H1 (cell line): ENCODE measurements at regions not wholly inside any gene's neighbourhood (a gene's known extent, or its start where the extent isn't known, plus 50 kb on each side); places are given as distances from the start of the nearest gene placed in this dataset.

ENCODE experiments used
- CTCF ChIA-PET: fragments of 300-600 bp; sonication (Branson Sonifier 250); formaldehyde crosslinking; loops from one replicate; lab custom pipeline; 2021; ENCODE audit not compliant: partially characterized antibody; lab: Charles Lee
- POLR2A ChIA-PET: fragments of 300-600 bp; sonication (Branson Sonifier 250); formaldehyde crosslinking; loops from one replicate; lab custom pipeline; 2021; ENCODE audit warnings: inconsistent platforms; ENCODE audit not compliant: partially characterized antibody; lab: Charles Lee
- DNase-seq, 2 experiments: peaks; one replicate each; pipeline versions ENCODE4 v3.0.0 to v3.0.0-alpha.2; 2010 to 2022; ENCODE audit warnings: low spot score in 2 of 2, low read depth in 1 of 2, mixed read lengths in 1 of 2
- FAIRE-seq: peaks from 2 replicates; lab custom pipeline; 2011; peaks lifted over from hg19 to GRCh38; lab: Jason Lieb, UNC
- H2AFZ ChIP-seq: 2 replicates; pipeline ENCODE4 v1.8.1; 2012; ENCODE audit warnings: low read length, inconsistent platforms
- H2AK5ac ChIP-seq: 2 replicates; pipeline ENCODE4 v1.6.1; 2013; ENCODE audit warnings: low read depth, low read length
- H2BK120ac ChIP-seq: replicated peaks from 2 replicates; pipeline ENCODE3; 2013; ENCODE audit warnings: low read depth, low read length, inconsistent platforms
- H2BK12ac ChIP-seq: 2 replicates; pipeline ENCODE4 v1.6.1; 2013; ENCODE audit warnings: low read depth, low read length
- H2BK15ac ChIP-seq: 2 replicates; pipeline ENCODE4 v1.6.1; 2013; ENCODE audit warnings: low read length
- H2BK20ac ChIP-seq: 2 replicates; pipeline ENCODE4 v1.6.1; 2013; ENCODE audit warnings: low read length
- H2BK5ac ChIP-seq: 2 replicates; pipeline ENCODE4 v1.6.1; 2013; ENCODE audit warnings: low read depth, low read length
- H3K14ac ChIP-seq: 2 replicates; pipeline ENCODE4 v1.6.1; 2013; ENCODE audit warnings: inconsistent platforms; ENCODE audit not compliant: insufficient read length
- H3K18ac ChIP-seq: 2 replicates; pipeline ENCODE4 v1.6.1; 2013; ENCODE audit warnings: low read length; ENCODE audit errors: extremely low read depth
- H3K23ac ChIP-seq: 2 replicates; pipeline ENCODE4 v1.6.1; 2013; ENCODE audit warnings: inconsistent platforms; ENCODE audit not compliant: insufficient read length
- H3K23me2 ChIP-seq: 2 replicates; pipeline ENCODE4 v1.6.1; 2013; ENCODE audit warnings: low read depth, low read length
- H3K27ac ChIP-seq: 2 replicates; pipeline ENCODE4 v1.6.1; 2011; ENCODE audit warnings: low read depth, low read length, inconsistent platforms
- H3K27me3 ChIP-seq, 4 experiments: replicated peaks in 1 of 4; 1 replicate in 1 of 4; 2 replicates in 3 of 4; pipeline versions ENCODE4 v1.6.1 to v1.8.1; 2011 to 2013; ENCODE audit warnings: low read length in 3 of 4, mild to moderate bottlenecking in 3 of 4, inconsistent platforms in 2 of 4, mixed read lengths in 2 of 4, moderate library complexity in 1 of 4; ENCODE audit not compliant: control insufficient read depth in 3 of 4, insufficient read depth in 3 of 4; ENCODE audit errors: extremely low read depth in 1 of 4
- H3K36me3 ChIP-seq, 4 experiments: 2 replicates each; pipeline versions ENCODE4 v1.6.1 to v1.8.1; 2011 to 2013; ENCODE audit warnings: mild to moderate bottlenecking in 4 of 4, low read length in 3 of 4, moderate library complexity in 2 of 4, control low read depth in 1 of 4, inconsistent platforms in 1 of 4; ENCODE audit not compliant: insufficient read depth in 4 of 4, control insufficient read depth in 2 of 4
- H3K4ac ChIP-seq: replicated peaks from 2 replicates; pipeline ENCODE3; 2013; ENCODE audit warnings: low read length, low read depth, mixed read lengths, inconsistent platforms; ENCODE audit not compliant: insufficient read length
- H3K4me1 ChIP-seq, 4 experiments: replicated peaks in 1 of 4; 1 replicate in 1 of 4; 2 replicates in 3 of 4; pipeline versions ENCODE4 v1.6.1 to v1.8.1; 2011 to 2013; ENCODE audit warnings: low read length in 3 of 4, inconsistent platforms in 2 of 4, mixed read lengths in 1 of 4; ENCODE audit not compliant: insufficient read depth in 4 of 4, control insufficient read depth in 3 of 4
- H3K4me2 ChIP-seq, 2 experiments: 2 replicates each; pipeline versions ENCODE4 v1.6.1 to v1.8.1; 2011 to 2013; ENCODE audit warnings: low read depth in 2 of 2, low read length in 2 of 2, control low read depth in 1 of 2, inconsistent platforms in 1 of 2, mild to moderate bottlenecking in 1 of 2; ENCODE audit not compliant: insufficient read depth in 1 of 2
- H3K4me3 ChIP-seq, 4 experiments: fragments of 200-600, 300-600 bp in 1 of 4; sonication (generic), shearing (Covaris generic), sonication (Bioruptor Twin) in 1 of 4; 2 replicates each; pipeline versions ENCODE4 v1.5.1 to v1.8.1; 2011 to 2016; ENCODE audit warnings: low read length in 4 of 4, low read depth in 3 of 4, control low read depth in 2 of 4, inconsistent platforms in 2 of 4, mild to moderate bottlenecking in 2 of 4, mixed read lengths in 1 of 4, moderate library complexity in 1 of 4; ENCODE audit not compliant: insufficient read depth in 2 of 4; ENCODE audit errors: extremely low read depth in 1 of 4
- H3K56ac ChIP-seq: replicated peaks from 2 replicates; pipeline ENCODE3; 2013; ENCODE audit warnings: low read depth, mild to moderate bottlenecking, mixed read lengths, low read length, inconsistent platforms; ENCODE audit not compliant: insufficient read length
- H3K79me1 ChIP-seq: 2 replicates; pipeline ENCODE4 v1.6.1; 2013; ENCODE audit warnings: low read depth, low read length, control low read depth
- H3K79me2 ChIP-seq, 2 experiments: 2 replicates each; pipeline versions ENCODE4 v1.6.1 to v1.8.1; 2012 to 2013; ENCODE audit warnings: low read length in 2 of 2, mild to moderate bottlenecking in 2 of 2, inconsistent platforms in 1 of 2; ENCODE audit not compliant: insufficient read depth in 2 of 2, control insufficient read depth in 1 of 2
- H3K9ac ChIP-seq, 4 experiments: replicated peaks in 1 of 4; 1 replicate in 1 of 4; 2 replicates in 3 of 4; pipeline versions ENCODE4 v1.6.1 to v1.8.1; 2011 to 2013; ENCODE audit warnings: low read depth in 3 of 4, low read length in 3 of 4, control low read depth in 2 of 4, mild to moderate bottlenecking in 2 of 4, moderate library complexity in 2 of 4, inconsistent platforms in 1 of 4; ENCODE audit errors: extremely low read depth in 1 of 4
- H3K9me3 ChIP-seq, 2 experiments: 2 replicates each; pipeline versions ENCODE4 v1.6.1 to v1.8.1; 2012 to 2013; ENCODE audit warnings: mild to moderate bottlenecking in 2 of 2, moderate library complexity in 2 of 2, control low read depth in 1 of 2, inconsistent platforms in 1 of 2, low read depth in 1 of 2, low read length in 1 of 2, mixed read lengths in 1 of 2; ENCODE audit not compliant: insufficient read depth in 2 of 2
- H4K20me1 ChIP-seq, 2 experiments: replicated peaks in 1 of 2; 2 replicates each; pipeline versions ENCODE3 to v1.8.1; 2011 to 2013; ENCODE audit warnings: inconsistent platforms in 2 of 2, low read length in 2 of 2, mild to moderate bottlenecking in 1 of 2; ENCODE audit not compliant: insufficient read depth in 2 of 2, control insufficient read depth in 1 of 2
- H4K5ac ChIP-seq: 2 replicates; pipeline ENCODE4 v1.6.1; 2013; ENCODE audit warnings: low read length, low read depth, mixed read lengths, inconsistent platforms; ENCODE audit not compliant: insufficient read length
- H4K8ac ChIP-seq: 2 replicates; pipeline ENCODE4 v1.8.0; 2013; ENCODE audit warnings: mild to moderate bottlenecking, moderate library complexity, low read length, inconsistent platforms; ENCODE audit not compliant: insufficient read depth; ENCODE audit errors: extremely low read depth
- H4K91ac ChIP-seq: replicated peaks from 2 replicates; pipeline ENCODE3; 2013; ENCODE audit warnings: low read length, mixed read lengths, inconsistent platforms; ENCODE audit not compliant: insufficient read length
- CHD1 ChIP-seq: IDR thresholded peaks from 2 replicates; pipeline ENCODE4 v1.6.1; 2012; ENCODE audit warnings: low read depth, low read length, improper control_type of control experiment
- CTBP2 ChIP-seq: IDR thresholded peaks from 2 replicates; pipeline ENCODE4 v1.7.0; 2011; ENCODE audit warnings: borderline replicate concordance, mild to moderate bottlenecking, moderate library complexity, mixed read lengths, low read length; ENCODE audit not compliant: insufficient read depth, insufficient read length
- EZH2 ChIP-seq: fragments of 200-600 bp; sonication (generic); IDR thresholded peaks from 2 replicates; pipeline ENCODE4 v1.7.1; 2012; ENCODE audit warnings: low read depth, mild to moderate bottlenecking, moderate library complexity, low read length, inconsistent platforms; ENCODE audit not compliant: severe bottlenecking
- MAFK ChIP-seq: IDR thresholded peaks from 2 replicates; pipeline ENCODE4 v1.6.1; 2012; ENCODE audit warnings: low read depth, mild to moderate bottlenecking, improper control_type of control experiment, low read length
- POU5F1 ChIP-seq: IDR thresholded peaks from 2 replicates; pipeline ENCODE4 v1.6.1; 2011; ENCODE audit warnings: low read depth, mild to moderate bottlenecking, low read length, moderate library complexity
- SP1 ChIP-seq: IDR thresholded peaks from 2 replicates; pipeline ENCODE4 v1.6.1; 2011; ENCODE audit warnings: low read depth, low read length
- ZNF274 ChIP-seq: IDR thresholded peaks from 2 replicates; pipeline ENCODE4 v1.7.0; 2012; ENCODE audit warnings: low read length, borderline replicate concordance; ENCODE audit errors: extremely low read depth
- WGBS, 2 experiments: shearing (Covaris generic) in 1 of 2; methylation state at CpG; one replicate each; pipeline versions ENCODE4 v1.1.6 to v1.1.7; 2013 to 2015; ENCODE audit warnings: low lambda C conversion rate in 2 of 2, mixed read lengths in 2 of 2, inconsistent platforms in 1 of 2, low coverage in 1 of 2, missing lambda C conversion rate in 1 of 2; ENCODE audit not compliant: insufficient replicate concordance in 2 of 2, insufficient coverage in 1 of 2, insufficient read length in 1 of 2; ENCODE audit errors: extremely low coverage in 1 of 2, missing lambda C conversion rate in 1 of 2; 5-methylcytosine and 5-hydroxymethylcytosine counted together

DNA sequence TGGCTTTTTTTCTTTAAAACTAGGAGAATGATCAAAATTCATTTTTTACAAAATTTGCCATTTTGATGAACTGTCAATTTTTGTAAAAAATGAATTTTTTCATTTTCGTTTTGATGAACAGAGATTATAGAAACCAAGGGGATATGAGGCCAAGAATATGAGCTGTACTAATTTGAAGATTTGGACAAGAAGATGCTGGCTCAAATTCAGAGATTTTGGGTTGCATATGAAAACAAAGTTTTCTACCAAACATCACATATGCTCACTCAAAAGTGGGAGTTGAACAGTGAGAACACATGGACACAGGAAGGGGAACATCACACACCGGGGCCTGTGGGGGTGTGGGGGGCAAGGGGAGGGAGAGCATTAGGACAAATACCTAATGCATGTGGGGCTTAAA lies 230.7 kb downstream of the SNAPC1 start:
- no peak overlapping the region for H3K14ac ChIP-seq
- H3K4me3 ChIP-seq: no peak overlapping the region
- no peak overlapping the region for H2AFZ ChIP-seq
- DNase-seq (no peak), FAIRE-seq (no peak)
- H2BK15ac ChIP-seq: no peak overlapping the region
- no peak overlapping the region for H4K5ac ChIP-seq
- no peaks in the 10 kb centered on the region for H3K36me3 ChIP-seq
- H3K23ac ChIP-seq: no peak overlapping the region
- no peak overlapping the region for H3K9ac ChIP-seq
- no peaks in the 10 kb centered on the region for H3K23me2 ChIP-seq
- H2BK12ac ChIP-seq: no peak overlapping the region
- peaks cover 0 to 1% (median 0%) of the 10 kb centered on the region in 4 experiments; a peak in 1 of 7 replicates for H3K27me3 ChIP-seq
- H3K79me1 ChIP-seq: no peaks in the 10 kb centered on the region
- ChIA-PET CTCF (no interaction called here), POLR2A (no interaction called here)
- TF ChIP-seq CTBP2 (no peak), EZH2 (no peak), SP1 (no peak), POU5F1 (no peak), ZNF274 (no peak), MAFK (no peak), CHD1 (no peak)
- no peak overlapping the region for H3K18ac ChIP-seq
- H3K56ac ChIP-seq: no peak overlapping the region
- no peak overlapping the region for H3K4me2 ChIP-seq
- H3K79me2 ChIP-seq: no peaks in the 10 kb centered on the region
- H3K9me3 ChIP-seq: no peaks in the 10 kb centered on the region
- no peak overlapping the region for H4K8ac ChIP-seq
- no peak overlapping the region for H3K4ac ChIP-seq
- H2BK120ac ChIP-seq: no peak overlapping the region
- WGBS, 2 experiments: 67% methylated on average over 1 of the region's 2 CpGs; no CpG with 5 or more reads in 1 of the 2 experiments
- no peaks in the 10 kb centered on the region for H3K4me1 ChIP-seq
- no peak overlapping the region for H2AK5ac ChIP-seq
- no peak overlapping the region for H2BK5ac ChIP-seq
- no peak overlapping the region for H3K27ac ChIP-seq
- H4K91ac ChIP-seq: no peak overlapping the region
- no peaks in the 10 kb centered on the region for H4K20me1 ChIP-seq
- H2BK20ac ChIP-seq: no peak overlapping the region
